ENCODE measurements at regions not wholly inside any gene's neighbourhood (a gene's known extent, or its start where the extent isn't known, plus 50 kb on each side); places are given as distances from the start of the nearest gene placed in this dataset.

- H3K4me1 ChIP-seq (ENCODE audit: insufficient read depth, low read length, severe bottlenecking): no peaks in the 10 kb centered on the region
- no peak overlapping the region for H3K9ac ChIP-seq (ENCODE audit: low read length)
- no peaks in the 10 kb centered on the region for H4K20me1 ChIP-seq (ENCODE audit: insufficient read depth, low read length)
- no peak overlapping the region for H3K4me3 ChIP-seq (ENCODE audit: low read depth, low read length, poor library complexity, severe bottlenecking)
- no peaks in the 10 kb centered on the region for H3F3A ChIP-seq (ENCODE audit: insufficient read depth, low read length)
- no peak overlapping the region for H3K4me2 ChIP-seq (ENCODE audit: low read length)
- no peaks in the 10 kb centered on the region for H3K9me3 ChIP-seq (ENCODE audit: low read length)
- no peak overlapping the region for H3K27ac ChIP-seq (ENCODE audit: low read depth, low read length, poor library complexity, severe bottlenecking)
- H3K27me3 ChIP-seq (ENCODE audit: insufficient read depth, low read length): no peaks in the 10 kb centered on the region
- no peak for TF ChIP-seq CTCF (IDR thresholded peaks at IDR 0.05; ENCODE audit: low read length)
- H2AFZ ChIP-seq (ENCODE audit: low read length): no peak overlapping the region
- no peaks in the 10 kb centered on the region for H3K79me2 ChIP-seq (ENCODE audit: insufficient read depth, low read length)
- no peaks in the 10 kb centered on the region for H3K36me3 ChIP-seq (ENCODE audit: insufficient read depth, low read length)
- no peaks in the 10 kb centered on the region for H3K9me2 ChIP-seq (ENCODE audit: low read depth, low read length)
Observed at GRCh38 chr2:118752762-118753429, 94.6 kb downstream of the EN1 start.

GRCh38 chr2:118750959-118751565, 96.4 kb downstream of the EN1 start:
- Histone ChIP-seq H3K27me3 (ENCODE audit: insufficient read depth, low read length) (no peaks in the 10 kb centered on the region), H4K20me1 (ENCODE audit: insufficient read depth, low read length) (no peaks in the 10 kb centered on the region), H2AFZ (ENCODE audit: low read length) (no peak overlapping the region), H3K27ac (ENCODE audit: low read depth, low read length, poor library complexity, severe bottlenecking) (no peak overlapping the region), H3K79me2 (ENCODE audit: insufficient read depth, low read length) (no peaks in the 10 kb centered on the region), H3F3A (ENCODE audit: insufficient read depth, low read length) (no peaks in the 10 kb centered on the region), H3K4me2 (ENCODE audit: low read length) (no peak overlapping the region), H3K36me3 (ENCODE audit: insufficient read depth, low read length) (no peaks in the 10 kb centered on the region), H3K9me2 (ENCODE audit: low read depth, low read length) (no peaks in the 10 kb centered on the region), H3K4me3 (ENCODE audit: low read depth, low read length, poor library complexity, severe bottlenecking) (no peak overlapping the region), H3K4me1 (ENCODE audit: insufficient read depth, low read length, severe bottlenecking) (no peaks in the 10 kb centered on the region), H3K9me3 (ENCODE audit: low read length) (no peaks in the 10 kb centered on the region), H3K9ac (ENCODE audit: low read length) (no peak overlapping the region)
- no peak for TF ChIP-seq EZH2 (IDR thresholded peaks at IDR 0.05; ENCODE audit: borderline replicate concordance, low read length)
- TF ChIP-seq CTCF (IDR thresholded peaks at IDR 0.05; ENCODE audit: low read length): no peak

- no peak overlapping the region for H3K4me2 ChIP-seq (ENCODE audit: low read length)
Observed at GRCh38 chr2:118748245-118748885, 99.1 kb downstream of the EN1 start.

More at GRCh38 chr2:118748245-118748885, 99.1 kb downstream of the EN1 start:
- no peak overlapping the region for H3K9ac ChIP-seq (ENCODE audit: low read length)
- no peak overlapping the region for H3K4me3 ChIP-seq (ENCODE audit: low read depth, low read length, poor library complexity, severe bottlenecking)
- H3K4me1 ChIP-seq (ENCODE audit: insufficient read depth, low read length, severe bottlenecking): no peaks in the 10 kb centered on the region
- H3F3A ChIP-seq (ENCODE audit: insufficient read depth, low read length): no peaks in the 10 kb centered on the region
- H4K20me1 ChIP-seq (ENCODE audit: insufficient read depth, low read length): no peaks in the 10 kb centered on the region
- no peaks in the 10 kb centered on the region for H3K79me2 ChIP-seq (ENCODE audit: insufficient read depth, low read length)
- H3K27me3 ChIP-seq (ENCODE audit: insufficient read depth, low read length): no peaks in the 10 kb centered on the region
- H3K9me3 ChIP-seq (ENCODE audit: low read length): no peaks in the 10 kb centered on the region
- TF ChIP-seq EZH2 (IDR thresholded peaks at IDR 0.05; ENCODE audit: borderline replicate concordance, low read length): no peak
- H2AFZ ChIP-seq (ENCODE audit: low read length): no peak overlapping the region
- H3K9me2 ChIP-seq (ENCODE audit: low read depth, low read length): no peaks in the 10 kb centered on the region
- H3K27ac ChIP-seq (ENCODE audit: low read depth, low read length, poor library complexity, severe bottlenecking): no peak overlapping the region
- no peaks in the 10 kb centered on the region for H3K36me3 ChIP-seq (ENCODE audit: insufficient read depth, low read length)
